Muscle layer of duodenum (tissue), 2 donors: ENCODE measurements at regions not wholly inside any gene's neighbourhood (a gene's known extent, or its start where the extent isn't known, plus 50 kb on each side); places are given as distances from the start of the nearest gene placed in this dataset.

Experiments
- H3K27ac ChIP-seq: one replicate; pipeline ENCODE4 v1.7.0; 2013; ENCODE audit warnings: mild to moderate bottlenecking, low read length
- H3K27me3 ChIP-seq: one replicate; pipeline ENCODE4 v1.7.0; 2013; ENCODE audit warnings: low read depth, mild to moderate bottlenecking, control low read depth, low read length
- H3K36me3 ChIP-seq, 2 donors: one replicate each; pipeline ENCODE4 v1.7.0; 2013; ENCODE audit warnings: low read length in 2 of 2, control low read depth in 1 of 2, mild to moderate bottlenecking in 1 of 2; ENCODE audit not compliant: insufficient read depth in 2 of 2, control insufficient read depth in 1 of 2
- H3K4me1 ChIP-seq, 2 donors: one replicate each; pipeline ENCODE4 v1.7.0; 2013; ENCODE audit warnings: low read length in 2 of 2, mild to moderate bottlenecking in 2 of 2, control low read depth in 1 of 2, moderate library complexity in 1 of 2; ENCODE audit not compliant: insufficient read depth in 2 of 2, control insufficient read depth in 1 of 2
- H3K4me3 ChIP-seq, 2 donors: one replicate each; pipeline ENCODE4 v1.7.0; 2013; ENCODE audit warnings: low read length in 2 of 2, low read depth in 1 of 2, mild to moderate bottlenecking in 1 of 2
- H3K9me3 ChIP-seq, 2 donors: one replicate each; pipeline ENCODE4 v1.7.0; 2013; ENCODE audit warnings: low read length in 2 of 2, control low read depth in 1 of 2, mild to moderate bottlenecking in 1 of 2; ENCODE audit not compliant: control insufficient read depth in 1 of 2
- donor health status: healthy.

DNA sequence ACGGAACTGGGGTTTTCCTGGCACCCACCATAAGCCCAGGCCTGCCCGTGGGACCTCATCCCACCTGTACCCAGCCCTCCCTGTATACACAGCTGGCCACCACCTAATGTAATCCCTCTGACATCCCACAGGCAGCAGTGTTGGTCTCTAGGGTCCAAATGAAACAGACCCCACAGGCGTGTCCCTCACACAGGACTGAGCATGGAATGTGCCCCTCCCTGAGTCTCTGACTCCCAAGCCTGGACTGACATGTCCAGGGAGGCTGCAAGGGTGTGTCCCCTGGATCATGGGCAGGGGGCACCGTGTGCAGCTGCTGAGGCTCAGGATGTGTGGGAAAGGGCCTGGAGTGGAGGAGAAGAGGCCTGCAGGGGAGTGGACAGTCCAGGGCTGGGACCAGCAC lies 50.6 kb upstream of the PPARA start:
- H3K4me3 ChIP-seq = no peak overlapping the region
- peaks cover 20 to 61% of the 10 kb centered on the region in 2 donors for H3K36me3 ChIP-seq
- no peak overlapping the region for H3K27ac ChIP-seq
- no peaks in the 10 kb centered on the region for H3K27me3 ChIP-seq
- no peaks in the 10 kb centered on the region for H3K9me3 ChIP-seq
- peaks cover under 1 to 76% of the 10 kb centered on the region in 2 donors for H3K4me1 ChIP-seq

GRCh38 chr22:46100401-46101105 lies 49.8 kb upstream of the PPARA start:
- Histone ChIP-seq H3K27ac (no peak overlapping the region), H3K4me3 (no peak overlapping the region), H3K9me3 (no peaks in the 10 kb centered on the region), H3K4me1 (peaks cover 6 to 79% of the 10 kb centered on the region in 2 donors), H3K36me3 (peaks cover 20 to 68% of the 10 kb centered on the region in 2 donors), H3K27me3 (no peaks in the 10 kb centered on the region)
